ENCODE measurements at regions not wholly inside any gene's neighbourhood (a gene's known extent, or its start where the extent isn't known, plus 50 kb on each side); places are given as distances from the start of the nearest gene placed in this dataset.

GRCh38 chr1:172946814-172947507, 103.8 kb downstream of the TNFSF18 start:
- no peak overlapping the region for H3K4me3 ChIP-seq (replicated peaks; ENCODE audit: insufficient read depth, low read length)
- no peak for DNase-seq (ENCODE audit: low read depth in 1 of 2, low spot score in 1 of 2)
- no peak overlapping the region for H3K27ac ChIP-seq (replicated peaks)
- TF ChIP-seq SPI1 (IDR thresholded peaks at IDR 0.05; ENCODE audit: borderline replicate concordance, low read depth) (no peak), CTCF (IDR thresholded peaks at IDR 0.05; ENCODE audit: insufficient read depth, low read length) (no peak), GABPA (IDR thresholded peaks at IDR 0.05; ENCODE audit: low read depth) (no peak), REST (IDR thresholded peaks at IDR 0.05; ENCODE audit: insufficient replicate concordance, low read depth) (no peak), POLR2AphosphoS5 (IDR thresholded peaks at IDR 0.05; ENCODE audit: low read depth) (no peak)
- no peaks in the 10 kb centered on the region for H3K27me3 ChIP-seq (ENCODE audit: insufficient read depth, poor library complexity, severe bottlenecking)

- Histone ChIP-seq H3K4me3 (replicated peaks; ENCODE audit: insufficient read depth, low read length) (no peak overlapping the region), H3K27ac (replicated peaks) (no peak overlapping the region), H3K27me3 (ENCODE audit: insufficient read depth, poor library complexity, severe bottlenecking) (no peaks in the 10 kb centered on the region)
- DNase-seq (ENCODE audit: low read depth in 1 of 2, low spot score in 1 of 2): no peak
- TF ChIP-seq SPI1 (IDR thresholded peaks at IDR 0.05; ENCODE audit: borderline replicate concordance, low read depth) (no peak), GABPA (IDR thresholded peaks at IDR 0.05; ENCODE audit: low read depth) (no peak), CTCF (IDR thresholded peaks at IDR 0.05; ENCODE audit: insufficient read depth, low read length) (no peak), REST (IDR thresholded peaks at IDR 0.05; ENCODE audit: insufficient replicate concordance, low read depth) (no peak), POLR2AphosphoS5 (IDR thresholded peaks at IDR 0.05; ENCODE audit: low read depth) (no peak)
Observed at GRCh38 chr1:172948457-172948856, 102.3 kb downstream of the TNFSF18 start.

GRCh38 chr1:172949096-172949495, 101.6 kb downstream of the TNFSF18 start:
- Histone ChIP-seq H3K27me3 (ENCODE audit: insufficient read depth, poor library complexity, severe bottlenecking) (no peaks in the 10 kb centered on the region), H3K4me3 (replicated peaks; ENCODE audit: insufficient read depth, low read length) (no peak overlapping the region), H3K27ac (replicated peaks) (no peak overlapping the region)
- DNase-seq (ENCODE audit: low read depth in 1 of 2, low spot score in 1 of 2): no peak
- TF ChIP-seq CTCF (IDR thresholded peaks at IDR 0.05; ENCODE audit: insufficient read depth, low read length) (no peak), REST (IDR thresholded peaks at IDR 0.05; ENCODE audit: insufficient replicate concordance, low read depth) (no peak), POLR2AphosphoS5 (IDR thresholded peaks at IDR 0.05; ENCODE audit: low read depth) (no peak), GABPA (IDR thresholded peaks at IDR 0.05; ENCODE audit: low read depth) (no peak), SPI1 (IDR thresholded peaks at IDR 0.05; ENCODE audit: borderline replicate concordance, low read depth) (no peak)
